ENCODE measurements at regions not wholly inside any gene's neighbourhood (a gene's known extent, or its start where the extent isn't known, plus 50 kb on each side); places are given as distances from the start of the nearest gene placed in this dataset.

DNA sequence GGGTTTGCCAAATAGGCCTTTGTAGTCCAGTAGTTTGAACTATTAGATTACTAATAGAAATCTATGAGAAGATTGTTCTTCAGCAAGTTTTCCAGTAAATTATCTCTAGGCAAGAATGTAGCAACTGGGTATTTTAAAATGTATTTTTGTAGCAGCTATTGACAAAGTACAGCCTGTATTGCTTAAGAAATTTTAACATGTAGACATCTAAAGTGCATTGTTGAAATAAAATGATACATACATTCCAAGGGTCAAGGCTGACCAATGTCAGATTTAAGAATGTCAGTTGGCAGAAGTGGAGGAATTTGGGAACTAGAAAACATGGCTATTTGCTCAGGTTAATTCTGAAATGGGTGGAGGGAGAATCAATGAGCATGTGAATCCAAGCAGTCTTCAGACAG is 57.5 kb upstream of the ZSWIM6 start:
- TF ChIP-seq, protein P1, sequence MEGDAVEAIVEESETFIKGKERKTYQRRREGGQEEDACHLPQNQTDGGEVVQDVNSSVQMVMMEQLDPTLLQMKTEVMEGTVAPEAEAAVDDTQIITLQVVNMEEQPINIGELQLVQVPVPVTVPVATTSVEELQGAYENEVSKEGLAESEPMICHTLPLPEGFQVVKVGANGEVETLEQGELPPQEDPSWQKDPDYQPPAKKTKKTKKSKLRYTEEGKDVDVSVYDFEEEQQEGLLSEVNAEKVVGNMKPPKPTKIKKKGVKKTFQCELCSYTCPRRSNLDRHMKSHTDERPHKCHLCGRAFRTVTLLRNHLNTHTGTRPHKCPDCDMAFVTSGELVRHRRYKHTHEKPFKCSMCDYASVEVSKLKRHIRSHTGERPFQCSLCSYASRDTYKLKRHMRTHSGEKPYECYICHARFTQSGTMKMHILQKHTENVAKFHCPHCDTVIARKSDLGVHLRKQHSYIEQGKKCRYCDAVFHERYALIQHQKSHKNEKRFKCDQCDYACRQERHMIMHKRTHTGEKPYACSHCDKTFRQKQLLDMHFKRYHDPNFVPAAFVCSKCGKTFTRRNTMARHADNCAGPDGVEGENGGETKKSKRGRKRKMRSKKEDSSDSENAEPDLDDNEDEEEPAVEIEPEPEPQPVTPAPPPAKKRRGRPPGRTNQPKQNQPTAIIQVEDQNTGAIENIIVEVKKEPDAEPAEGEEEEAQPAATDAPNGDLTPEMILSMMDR (IDR thresholded peaks at IDR 0.05): no peak
- no peak for TF ChIP-seq POLR2A (IDR thresholded peaks at IDR 0.05)
